ENCODE measurements at regions not wholly inside any gene's neighbourhood (a gene's known extent, or its start where the extent isn't known, plus 50 kb on each side); places are given as distances from the start of the nearest gene placed in this dataset.

DNA sequence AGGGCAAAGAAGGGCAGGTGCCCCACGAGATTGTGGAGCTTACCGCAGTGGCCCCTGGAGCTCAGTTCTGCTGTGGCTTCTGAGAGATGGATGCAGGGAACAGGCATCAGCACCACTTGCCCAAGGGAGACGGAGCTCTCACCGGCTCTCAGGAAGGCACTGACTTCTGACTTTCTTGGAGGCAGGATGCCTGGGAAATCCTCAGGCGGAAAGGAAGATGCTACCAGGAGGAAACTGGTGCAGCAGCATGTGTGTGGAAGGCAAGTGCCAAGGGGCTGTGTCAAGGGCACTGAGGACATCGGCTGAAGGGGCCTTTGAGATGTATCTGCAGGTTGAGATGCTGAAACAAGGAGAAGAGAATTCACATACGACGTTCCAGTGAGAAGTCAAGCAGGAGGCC, 64.0 kb downstream of the FOXA2 start:
- no peak overlapping the region for H3K4me3 ChIP-seq (ENCODE audit: extremely low read depth in 1 of 4, insufficient read depth in 2 of 4, low read depth in 3 of 4, low read length in 4 of 4)
- no peaks in the 10 kb centered on the region for H3K4me1 ChIP-seq (replicated peaks in 1 of 4; ENCODE audit: control insufficient read depth in 3 of 4, insufficient read depth in 4 of 4, low read length in 3 of 4)
- no peak overlapping the region for H2BK5ac ChIP-seq (ENCODE audit: low read depth, low read length)
- CTCF ChIA-PET (ENCODE audit: partially characterized antibody), result interaction anchor here (0.8 to 2.1 kb wide), 4 partner anchors 8 to 40 kb away, joined by 3 to 6 read pairs (median 3); no protein-coding TSS in a partner anchor
- no peak overlapping the region for H2AFZ ChIP-seq (ENCODE audit: low read length)
- no peak overlapping the region for H4K91ac ChIP-seq (replicated peaks; ENCODE audit: insufficient read length, low read length)
- H2BK12ac ChIP-seq (ENCODE audit: low read depth, low read length), result no peak overlapping the region
- no peak overlapping the region for H3K4ac ChIP-seq (replicated peaks; ENCODE audit: insufficient read length, low read depth, low read length)
- no peak overlapping the region for H3K27ac ChIP-seq (ENCODE audit: low read depth, low read length)
- no peak overlapping the region for H2AK5ac ChIP-seq (ENCODE audit: low read depth, low read length)
- no peak overlapping the region for H3K23ac ChIP-seq (ENCODE audit: insufficient read length)
- H3K23me2 ChIP-seq (ENCODE audit: low read depth, low read length), result no peaks in the 10 kb centered on the region
- H3K9me3 ChIP-seq (ENCODE audit: insufficient read depth in 2 of 2, low read depth in 1 of 2, low read length in 1 of 2), result no peaks in the 10 kb centered on the region
- H4K8ac ChIP-seq (ENCODE audit: extremely low read depth, insufficient read depth, low read length), result no peak overlapping the region
- FAIRE-seq (no peak), DNase-seq (ENCODE audit: low read depth in 1 of 2, low spot score in 2 of 2) (no peak)
- WGBS, 2 experiments (ENCODE audit: extremely low coverage in 1 of 2, insufficient coverage in 1 of 2, insufficient read length in 1 of 2, insufficient replicate concordance in 2 of 2, low coverage in 1 of 2, low lambda C conversion rate in 2 of 2, missing lambda C conversion rate in 1 of 2), result 92% methylated on average over 8 of the region's 8 CpGs; no CpG with 5 or more reads in 1 of the 2 experiments
- no peak overlapping the region for H2BK120ac ChIP-seq (replicated peaks; ENCODE audit: low read depth, low read length)
- no peaks in the 10 kb centered on the region for H3K79me2 ChIP-seq (ENCODE audit: control insufficient read depth in 1 of 2, insufficient read depth in 2 of 2, low read length in 2 of 2)
- H3K4me2 ChIP-seq (ENCODE audit: insufficient read depth in 1 of 2, low read depth in 2 of 2, low read length in 2 of 2), result no peak overlapping the region
- H3K9ac ChIP-seq (replicated peaks in 1 of 4; ENCODE audit: extremely low read depth in 1 of 4, low read depth in 3 of 4, low read length in 3 of 4), result no peak overlapping the region
- H3K36me3 ChIP-seq (ENCODE audit: control insufficient read depth in 2 of 4, insufficient read depth in 4 of 4, low read length in 3 of 4), result no peaks in the 10 kb centered on the region
- H2BK15ac ChIP-seq (ENCODE audit: low read length), result no peak overlapping the region
- H4K20me1 ChIP-seq (replicated peaks in 1 of 2; ENCODE audit: control insufficient read depth in 1 of 2, insufficient read depth in 2 of 2, low read length in 2 of 2), result no peaks in the 10 kb centered on the region
- no peaks in the 10 kb centered on the region for H3K27me3 ChIP-seq (replicated peaks in 1 of 4; ENCODE audit: control insufficient read depth in 3 of 4, extremely low read depth in 1 of 4, insufficient read depth in 3 of 4, low read length in 3 of 4)
- H3K14ac ChIP-seq (ENCODE audit: insufficient read length), result no peak overlapping the region
- no peak for TF ChIP-seq NANOG (IDR thresholded peaks at IDR 0.05; ENCODE audit: insufficient read depth, low read depth, low read length, poor library complexity, severe bottlenecking)
- no peak for TF ChIP-seq POLR2AphosphoS5 (IDR thresholded peaks at IDR 0.05; ENCODE audit: low read depth, low read length)
- TF ChIP-seq RFX5 (IDR thresholded peaks at IDR 0.05; ENCODE audit: borderline replicate concordance, low read depth, low read length), result no peak
- TF ChIP-seq SIX5 (IDR thresholded peaks at IDR 0.05; ENCODE audit: low read depth, low read length), result no peak
- no peak for TF ChIP-seq GTF2F1 (IDR thresholded peaks at IDR 0.05; ENCODE audit: borderline replicate concordance, low read depth, low read length)
- TF ChIP-seq SAP30 (IDR thresholded peaks at IDR 0.05; ENCODE audit: insufficient read depth, insufficient replicate concordance, low read length), result no peak
- TF ChIP-seq SP1 (IDR thresholded peaks at IDR 0.05; ENCODE audit: low read depth, low read length), result no peak
- TF ChIP-seq PHF8 (conservative IDR thresholded peaks at IDR 0.05; ENCODE audit: low read depth, low read length), result no peak
- no peak for TF ChIP-seq CTBP2 (IDR thresholded peaks at IDR 0.05; ENCODE audit: borderline replicate concordance, insufficient read depth, insufficient read length, low read length)
- TF ChIP-seq RXRA (IDR thresholded peaks at IDR 0.05; ENCODE audit: insufficient read depth, low read depth, low read length), result no peak
- TF ChIP-seq POLR2A (IDR thresholded peaks at IDR 0.05; ENCODE audit: control extremely low read depth in 1 of 2, low read depth in 2 of 2, low read length in 2 of 2), result no peak
- TF ChIP-seq, protein P1, sequence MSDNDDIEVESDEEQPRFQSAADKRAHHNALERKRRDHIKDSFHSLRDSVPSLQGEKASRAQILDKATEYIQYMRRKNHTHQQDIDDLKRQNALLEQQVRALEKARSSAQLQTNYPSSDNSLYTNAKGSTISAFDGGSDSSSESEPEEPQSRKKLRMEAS (IDR thresholded peaks at IDR 0.05), result no peak
- TF ChIP-seq CREB1 (IDR thresholded peaks at IDR 0.05), result no peak
- no peak for TF ChIP-seq RNF2 (IDR thresholded peaks at IDR 0.05; ENCODE audit: borderline replicate concordance, low read depth, low read length, missing control alignments, poor library complexity, severe bottlenecking)
- H3K79me1 ChIP-seq (ENCODE audit: low read depth, low read length), result no peaks in the 10 kb centered on the region
- POLR2A ChIA-PET (ENCODE audit: partially characterized antibody), result no interaction called here
- no peak overlapping the region for H2BK20ac ChIP-seq (ENCODE audit: low read length)
- no peak overlapping the region for H3K56ac ChIP-seq (replicated peaks; ENCODE audit: insufficient read length, low read depth, low read length)
- H4K5ac ChIP-seq (ENCODE audit: insufficient read length, low read depth, low read length), result no peak overlapping the region
- H3K18ac ChIP-seq (ENCODE audit: extremely low read depth, low read length), result no peak overlapping the region

Measured in H1 (cell line).